ENCODE measurements at regions not wholly inside any gene's neighbourhood (a gene's known extent, or its start where the extent isn't known, plus 50 kb on each side); places are given as distances from the start of the nearest gene placed in this dataset.
A peak's percentile ranks its signal among the peaks of the same experiment; 100 is the strongest.

- Mint-ChIP-seq H3K9me3 (ENCODE audit: unreplicated experiment) (peaks cover 3% of the 10 kb centered on the region), H3K4me3 (ENCODE audit: unreplicated experiment) (no peak overlapping the region), H3K27me3 (ENCODE audit: insufficient read depth, unreplicated experiment) (no peaks in the 10 kb centered on the region), H3K27ac (ENCODE audit: low read depth, unreplicated experiment) (no peak overlapping the region), H3K4me1 (ENCODE audit: insufficient read depth, unreplicated experiment) (no peaks in the 10 kb centered on the region), H3K36me3 (ENCODE audit: insufficient read depth, unreplicated experiment) (no peaks in the 10 kb centered on the region)
- BruUV-seq (replicated peaks) = no TSS peak
- no peak for DNase-seq (ENCODE audit: unreplicated experiment)
- POLR2A ChIA-PET = interaction anchor here (1.0 kb wide), 1 partner anchor 11 kb away, joined by 3 read pairs; no protein-coding TSS in a partner anchor
- no peak for TF ChIP-seq CTCF (IDR thresholded peaks at IDR 0.05; ENCODE audit: unreplicated experiment)
- CTCF ChIA-PET = interaction anchor here (0.6 to 1.4 kb wide), 5 partner anchors 10 to 1082 kb away, joined by 3 to 8 read pairs (median 3); no protein-coding TSS in a partner anchor
- intact Hi-C loops (cut with micrococcal nuclease) = no loop called here
Measured at GRCh38 chr4:117770269-117771102, 263.8 kb upstream of the NDST3 start.

- H3K27me3 Mint-ChIP-seq (ENCODE audit: insufficient read depth, unreplicated experiment) = no peaks in the 10 kb centered on the region
- intact Hi-C loops (cut with micrococcal nuclease) = no loop called here
- H3K27ac Mint-ChIP-seq (ENCODE audit: low read depth, unreplicated experiment) = no peak overlapping the region
- no peaks in the 10 kb centered on the region for H3K36me3 Mint-ChIP-seq (ENCODE audit: insufficient read depth, unreplicated experiment)
- no TSS peak for BruUV-seq (replicated peaks)
- H3K9me3 Mint-ChIP-seq (ENCODE audit: unreplicated experiment) = peaks cover 14% of the 10 kb centered on the region
- H3K4me1 Mint-ChIP-seq (ENCODE audit: insufficient read depth, unreplicated experiment) = no peaks in the 10 kb centered on the region
- no peak overlapping the region for H3K4me3 Mint-ChIP-seq (ENCODE audit: unreplicated experiment)
- no peak for TF ChIP-seq CTCF (IDR thresholded peaks at IDR 0.05; ENCODE audit: unreplicated experiment)
- DNase-seq (ENCODE audit: unreplicated experiment) = peak; percentile 20
- POLR2A ChIA-PET = no interaction called here
- CTCF ChIA-PET = interaction anchor here (0.6 to 1.2 kb wide), 7 partner anchors 17 to 452 kb away, joined by 3 to 8 read pairs (median 3); no protein-coding TSS in a partner anchor
Measured at GRCh38 chr4:117771647-117772337, 262.5 kb upstream of the NDST3 start.

DNA sequence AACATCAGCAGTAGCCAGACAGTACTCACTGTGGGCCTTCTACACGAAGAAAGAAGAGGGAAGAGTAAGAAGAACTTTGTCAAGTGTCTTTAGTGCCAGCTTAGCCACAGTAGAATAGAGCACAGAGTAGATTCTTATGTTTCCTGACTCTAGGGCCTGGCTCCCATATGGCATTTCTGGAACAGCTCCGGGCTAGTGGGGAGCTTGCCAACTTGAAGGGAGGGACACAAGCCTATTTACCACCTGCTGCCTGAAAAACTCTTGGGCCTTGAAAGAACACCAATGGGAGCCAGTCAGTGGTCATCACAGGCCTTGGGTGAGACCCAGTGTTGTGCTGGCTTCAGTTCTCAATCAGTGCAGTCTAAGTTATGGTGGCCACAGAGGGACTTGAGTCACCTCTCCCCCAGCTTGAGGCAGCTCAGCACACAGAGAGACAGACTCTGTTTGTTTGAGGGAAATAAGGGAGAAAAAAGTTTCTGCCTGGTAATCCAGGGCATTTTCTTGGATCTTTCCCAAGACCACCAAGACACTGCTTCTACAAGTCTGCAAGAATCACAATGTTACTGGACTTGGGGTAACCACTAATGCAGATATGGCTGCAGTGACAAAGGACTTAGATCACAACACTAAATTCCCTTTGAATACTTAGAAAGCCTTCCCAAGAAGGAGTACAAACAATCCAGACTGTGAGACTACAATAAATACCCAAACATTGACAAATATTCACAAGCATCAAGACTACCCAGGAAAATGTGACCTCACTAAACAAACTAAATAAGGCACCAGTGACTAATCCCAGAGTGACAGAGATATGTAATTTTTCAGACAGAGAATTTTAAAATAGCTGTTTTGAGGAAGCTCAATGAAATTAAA, 261.0 kb upstream of the NDST3 start:
- no peaks in the 10 kb centered on the region for H3K36me3 Mint-ChIP-seq (ENCODE audit: insufficient read depth, unreplicated experiment)
- H3K27ac Mint-ChIP-seq (ENCODE audit: low read depth, unreplicated experiment) = no peak overlapping the region
- POLR2A ChIA-PET = no interaction called here
- CTCF ChIA-PET = interaction anchor here (1.1 to 1.3 kb wide), 4 partner anchors 9 to 183 kb away, joined by 3 read pairs; no protein-coding TSS in a partner anchor
- H3K4me1 Mint-ChIP-seq (ENCODE audit: insufficient read depth, unreplicated experiment) = peaks cover 10% of the 10 kb centered on the region
- no peak overlapping the region for H3K4me3 Mint-ChIP-seq (ENCODE audit: unreplicated experiment)
- peaks cover 14% of the 10 kb centered on the region for H3K9me3 Mint-ChIP-seq (ENCODE audit: unreplicated experiment)
- no peaks in the 10 kb centered on the region for H3K27me3 Mint-ChIP-seq (ENCODE audit: insufficient read depth, unreplicated experiment)
- TF ChIP-seq CTCF (IDR thresholded peaks at IDR 0.05; ENCODE audit: unreplicated experiment) = no peak
- no TSS peak for BruUV-seq (replicated peaks)
- no peak for DNase-seq (ENCODE audit: unreplicated experiment)
- intact Hi-C loops (cut with micrococcal nuclease) = no loop called here

All from MCF 10A (cell line).